HepG2 (cell line): ENCODE measurements at regions not wholly inside any gene's neighbourhood (a gene's known extent, or its start where the extent isn't known, plus 50 kb on each side); places are given as distances from the start of the nearest gene placed in this dataset.
A peak's percentile ranks its signal among the peaks of the same experiment; 100 is the strongest.

Experiments used
- ARNT ChIP-seq: fragments of 450-650 bp; IDR thresholded peaks from 2 replicates; pipeline ENCODE4 v1.6.1; 2017
- DNMT3B ChIP-seq: conservative IDR thresholded peaks from 2 replicates; pipeline ENCODE4 v1.6.1; 2016; ENCODE audit warnings: missing biosample characterization, control low read depth
- E2F1 ChIP-seq: sonication (generic); formaldehyde crosslinking; IDR thresholded peaks from 2 replicates; pipeline ENCODE4 v1.5.0; 2020; ENCODE audit warnings: missing genetic modification reagents
- FOXJ3 ChIP-seq: sonication (generic); formaldehyde crosslinking; IDR thresholded peaks from 2 replicates; pipeline ENCODE4 v1.4.0; 2020; ENCODE audit warnings: missing genetic modification reagents, mild to moderate bottlenecking, borderline replicate concordance
- MED8 ChIP-seq: sonication (generic); formaldehyde crosslinking; IDR thresholded peaks from 2 replicates; pipeline ENCODE4 v1.8.1; 2023; ENCODE audit warnings: mild to moderate bottlenecking, missing genetic modification reagents; ENCODE audit not compliant: insufficient replicate concordance
- MXD4 ChIP-seq: IDR thresholded peaks from 2 replicates; pipeline ENCODE4 v1.6.1; 2016; ENCODE audit warnings: mild to moderate bottlenecking, missing biosample characterization, missing genetic modification reagents
- NFE2L1 ChIP-seq: sonication (generic); formaldehyde crosslinking; IDR thresholded peaks from 2 replicates; pipeline ENCODE4 v1.4.0; 2020; ENCODE audit warnings: missing genetic modification reagents, mild to moderate bottlenecking, borderline replicate concordance
- PATZ1 ChIP-seq: sonication (generic); formaldehyde crosslinking; IDR thresholded peaks from 2 replicates; pipeline ENCODE4 v1.4.0; 2020; ENCODE audit warnings: missing genetic modification reagents
- PHF5A ChIP-seq: IDR thresholded peaks from one replicate; pipeline ENCODE4 v1.6.1; 2018; ENCODE audit warnings: low read depth, missing genetic modification reagents; ENCODE audit not compliant: unreplicated experiment
- RBM22 ChIP-seq: fragments of 200-400 bp; formaldehyde crosslinking; optimal IDR thresholded peaks from 2 replicates; pipeline ENCODE3; 2017; ENCODE audit warnings: mild to moderate bottlenecking, low read length, moderate library complexity
- REXO4 ChIP-seq: sonication (generic); formaldehyde crosslinking; IDR thresholded peaks from 2 replicates; pipeline ENCODE4 v1.8.0; 2022; ENCODE audit warnings: missing genetic modification reagents, mild to moderate bottlenecking, borderline replicate concordance
- SETDB1 ChIP-seq: sonication (generic); formaldehyde crosslinking; IDR thresholded peaks from 2 replicates; pipeline ENCODE4 v1.5.1; 2020; ENCODE audit warnings: missing genetic modification reagents, mild to moderate bottlenecking, borderline replicate concordance
- SNAPC2 ChIP-seq: sonication (generic); formaldehyde crosslinking; IDR thresholded peaks from 2 replicates; pipeline ENCODE4 v1.8.1; 2022; ENCODE audit warnings: mild to moderate bottlenecking, missing genetic modification reagents
- THYN1 ChIP-seq: sonication (generic); formaldehyde crosslinking; IDR thresholded peaks from 2 replicates; pipeline ENCODE4 v1.8.1; 2023; ENCODE audit warnings: low read depth, mild to moderate bottlenecking, moderate library complexity, missing genetic modification reagents, borderline replicate concordance
- ZBTB21 ChIP-seq: sonication (generic); formaldehyde crosslinking; IDR thresholded peaks from 2 replicates; pipeline ENCODE4 v1.4.0; 2020; ENCODE audit warnings: missing genetic modification reagents
- ZNF121 ChIP-seq: sonication (generic); formaldehyde crosslinking; IDR thresholded peaks from 2 replicates; pipeline ENCODE4 v1.5.0; 2020; ENCODE audit warnings: mild to moderate bottlenecking, missing genetic modification reagents
- ZNF232 ChIP-seq: sonication (generic); formaldehyde crosslinking; IDR thresholded peaks from 2 replicates; pipeline ENCODE4 v1.4.0; 2020; ENCODE audit warnings: missing genetic modification reagents, borderline replicate concordance
- ZNF280B ChIP-seq: sonication (generic); formaldehyde crosslinking; IDR thresholded peaks from 2 replicates; pipeline ENCODE4 v1.5.0; 2020; ENCODE audit warnings: missing genetic modification reagents, mild to moderate bottlenecking, borderline replicate concordance
- ZNF558 ChIP-seq: sonication (generic); formaldehyde crosslinking; IDR thresholded peaks from 2 replicates; pipeline ENCODE4 v1.9.0; 2022; ENCODE audit warnings: mild to moderate bottlenecking, missing genetic modification reagents, borderline replicate concordance
- ZNF562 ChIP-seq: sonication (generic); formaldehyde crosslinking; IDR thresholded peaks from 2 replicates; pipeline ENCODE4 v1.8.0; 2022; ENCODE audit warnings: missing genetic modification reagents, borderline replicate concordance
- ZNF607 ChIP-seq: sonication (generic); formaldehyde crosslinking; IDR thresholded peaks from 2 replicates; pipeline ENCODE4 v1.5.1; 2020; ENCODE audit warnings: missing genetic modification reagents, mild to moderate bottlenecking, borderline replicate concordance
- ZNF773 ChIP-seq: sonication (generic); formaldehyde crosslinking; IDR thresholded peaks from 2 replicates; pipeline ENCODE4 v1.4.0; 2020; ENCODE audit warnings: missing genetic modification reagents, borderline replicate concordance
- ZXDC ChIP-seq: sonication (generic); formaldehyde crosslinking; IDR thresholded peaks from 2 replicates; pipeline ENCODE4 v1.5.0; 2020; ENCODE audit warnings: mild to moderate bottlenecking, missing genetic modification reagents

GRCh38 chr10:33507662-33508425 is 173.4 kb upstream of the NRP1 start (continued):
- TF ChIP-seq ZNF280B (CRISPR knock-in tag) (no peak), ZNF558 (CRISPR knock-in tag) (no peak), NFE2L1 (CRISPR knock-in tag) (no peak), ZNF562 (CRISPR knock-in tag) (no peak), E2F1 (CRISPR knock-in tag) (no peak), PHF5A (CRISPR knock-in tag) (peak; percentile 84), DNMT3B (CRISPR knock-in tag) (no peak), MXD4 (0 out of 2 replicates have a peak, but pooled peaks have one; percentile 57), ARNT (no peak), PATZ1 (CRISPR knock-in tag) (peak; percentile 63), SNAPC2 (CRISPR knock-in tag) (no peak), ZXDC (no peak), MED8 (CRISPR knock-in tag) (peak; percentile 72), ZNF607 (CRISPR knock-in tag) (peak; percentile 72; the same call in 1 of the 2 replicates), REXO4 (CRISPR knock-in tag) (no peak), ZNF232 (CRISPR knock-in tag) (peak; percentile 46; the same call in 1 of the 2 replicates), SETDB1 (CRISPR knock-in tag) (no peak), FOXJ3 (CRISPR knock-in tag) (peak; percentile 96), RBM22 (no peak), ZBTB21 (CRISPR knock-in tag) (no peak), THYN1 (CRISPR knock-in tag) (no peak), ZNF773 (CRISPR knock-in tag) (no peak), ZNF121 (CRISPR knock-in tag) (no peak)
